HAP-1 (cell line): ENCODE measurements at regions not wholly inside any gene's neighbourhood (a gene's known extent, or its start where the extent isn't known, plus 50 kb on each side); places are given as distances from the start of the nearest gene placed in this dataset.
"Not testable (repeated sequence)": the region's sequence is repeated elsewhere in the genome, so short reads cannot be mapped to it uniquely, and the experiment has no call there.

Source experiments
- DNase-seq, 2 experiments: peaks; one replicate each; pipeline ENCODE4 v3.0.0-alpha.2; 2016 to 2020; ENCODE audit warnings: low spot score in 2 of 2
- H3K27me3 ChIP-seq: fragments of 250-450 bp; sonication (Bioruptor Pico); 2 replicates; pipeline ENCODE4 v1.5.1; 2020; ENCODE audit warnings: low read depth, mild to moderate bottlenecking, moderate library complexity
- H3K36me3 ChIP-seq: fragments of 250-450 bp; sonication (Bioruptor Pico); replicated peaks from 2 replicates; pipeline ENCODE4 v1.5.1; 2020; ENCODE audit warnings: mild to moderate bottlenecking
- H3K4me1 ChIP-seq: fragments of 250-450 bp; sonication (Bioruptor Pico); 2 replicates; pipeline ENCODE4 v1.5.1; 2020; ENCODE audit warnings: mild to moderate bottlenecking
- H3K4me3 ChIP-seq: fragments of 250-450 bp; sonication (Bioruptor Pico); 2 replicates; pipeline ENCODE4 v1.5.1; 2020; ENCODE audit warnings: mild to moderate bottlenecking, moderate library complexity
- H3K9me3 ChIP-seq: fragments of 250-450 bp; sonication (Bioruptor Pico); 2 replicates; pipeline ENCODE4 v1.5.1; 2020; ENCODE audit warnings: mild to moderate bottlenecking, moderate library complexity
- in situ Hi-C: fragments of 300-500 bp; cut with MboI; formaldehyde crosslinking; loops from 3 replicates; pipeline ENCODE4 v1.14.3; 2020; ENCODE audit warnings: low sequenced_read_pairs, inconsistent platforms, mixed read lengths

DNA sequence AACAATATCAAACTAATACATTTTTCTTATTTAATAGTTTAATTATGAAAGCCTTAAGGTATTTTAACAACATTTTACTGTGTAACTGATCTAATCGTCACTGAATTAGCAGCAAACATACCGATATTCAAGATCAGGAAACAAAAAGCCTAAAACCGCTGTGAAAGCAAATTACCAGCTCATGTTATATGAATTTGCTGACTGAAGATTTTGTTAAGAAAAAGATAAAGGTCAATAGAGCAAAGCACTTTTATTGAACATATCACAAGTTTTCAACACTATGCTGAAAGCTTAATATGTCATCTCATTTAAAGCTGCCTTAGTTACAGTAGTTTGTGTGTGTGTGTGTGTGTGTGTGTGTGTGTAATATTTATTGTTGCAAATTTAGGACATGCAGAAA lies 1634.9 kb upstream of the NUDT12 start:
- no peak for DNase-seq
- H3K36me3 ChIP-seq, result no peaks in the 10 kb centered on the region
- no peaks in the 10 kb centered on the region for H3K9me3 ChIP-seq
- H3K4me1 ChIP-seq, result peaks cover 2% of the 10 kb centered on the region; the same call in 1 of the 2 replicates
- no peaks in the 10 kb centered on the region for H3K27me3 ChIP-seq
- in situ Hi-C loops, result no loop called here
- H3K4me3 ChIP-seq, result no peak overlapping the region

DNA sequence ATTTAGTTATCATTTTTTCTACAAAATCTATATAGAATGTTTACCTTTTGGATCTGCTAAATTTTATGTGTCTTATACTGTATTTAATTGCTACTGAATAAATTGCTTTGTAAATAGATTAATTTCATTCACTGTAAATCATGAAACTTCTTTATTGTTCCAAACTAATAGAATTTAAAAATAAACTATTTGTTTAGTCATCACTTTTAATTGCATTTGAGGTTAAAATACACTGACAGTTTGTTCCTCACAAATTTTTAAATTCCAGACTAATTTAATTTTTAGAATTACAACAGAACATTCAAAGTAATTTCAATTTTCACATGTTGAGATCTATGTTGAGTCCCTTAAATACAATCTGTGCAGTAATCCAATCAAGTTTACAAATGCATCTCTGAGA lies 1633.2 kb upstream of the NUDT12 start:
- Histone ChIP-seq H3K9me3 (no peaks in the 10 kb centered on the region), H3K27me3 (no peaks in the 10 kb centered on the region), H3K36me3 (no peaks in the 10 kb centered on the region), H3K4me1 (peaks cover 2% of the 10 kb centered on the region; the same call in 1 of the 2 replicates), H3K4me3 (no peak overlapping the region)
- in situ Hi-C loops, result no loop called here
- DNase-seq, result no peak

DNA sequence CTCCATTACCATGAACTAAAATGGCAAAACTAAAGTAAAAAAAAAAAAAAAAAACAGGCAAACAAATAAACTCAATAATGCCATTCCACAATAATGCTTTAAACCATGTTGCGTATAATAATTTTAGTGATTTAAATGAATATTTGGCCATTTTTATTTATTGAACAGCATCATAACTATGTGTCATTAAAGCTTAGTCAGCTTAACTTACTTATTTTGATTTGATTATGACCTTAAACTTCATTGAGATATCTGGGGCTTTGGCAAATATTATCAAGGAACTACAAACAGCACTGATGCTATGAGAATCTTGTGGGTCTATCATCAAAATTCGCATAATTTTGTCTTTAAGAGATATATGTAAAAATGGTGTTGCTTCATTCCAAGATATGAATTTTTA lies 1610.3 kb upstream of the NUDT12 start:
- no peak for DNase-seq
- Histone ChIP-seq H3K4me3 (no peak overlapping the region), H3K9me3 (no peaks in the 10 kb centered on the region), H3K36me3 (no peaks in the 10 kb centered on the region), H3K27me3 (no peaks in the 10 kb centered on the region), H3K4me1 (no peaks in the 10 kb centered on the region; the same call in 1 of the 2 replicates)
- in situ Hi-C loops, result no loop called here

DNA sequence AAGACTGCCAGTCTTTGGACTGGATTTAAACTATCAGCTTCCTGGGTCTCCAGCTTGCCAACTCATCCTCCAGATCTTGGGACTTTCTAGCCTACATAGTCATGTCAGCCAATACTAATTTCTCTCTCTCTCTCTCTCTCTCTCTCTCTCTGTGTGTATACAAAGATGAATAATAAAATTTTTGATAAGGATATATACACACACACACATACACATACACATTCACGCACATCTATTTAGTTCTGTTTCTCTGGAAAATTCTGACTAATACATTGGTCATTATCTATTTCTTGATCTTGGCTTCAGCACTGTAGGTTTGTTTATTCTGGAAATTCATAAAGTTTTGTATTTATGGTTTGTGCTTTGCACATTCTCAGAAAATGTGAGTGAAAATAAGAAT lies 1606.2 kb upstream of the NUDT12 start:
- no peak overlapping the region for H3K4me3 ChIP-seq
- no peaks in the 10 kb centered on the region for H3K9me3 ChIP-seq
- H3K27me3 ChIP-seq, result no peaks in the 10 kb centered on the region
- H3K36me3 ChIP-seq, result no peaks in the 10 kb centered on the region
- in situ Hi-C loops, result no loop called here
- H3K4me1 ChIP-seq, result no peaks in the 10 kb centered on the region
- DNase-seq, result no peak

DNA sequence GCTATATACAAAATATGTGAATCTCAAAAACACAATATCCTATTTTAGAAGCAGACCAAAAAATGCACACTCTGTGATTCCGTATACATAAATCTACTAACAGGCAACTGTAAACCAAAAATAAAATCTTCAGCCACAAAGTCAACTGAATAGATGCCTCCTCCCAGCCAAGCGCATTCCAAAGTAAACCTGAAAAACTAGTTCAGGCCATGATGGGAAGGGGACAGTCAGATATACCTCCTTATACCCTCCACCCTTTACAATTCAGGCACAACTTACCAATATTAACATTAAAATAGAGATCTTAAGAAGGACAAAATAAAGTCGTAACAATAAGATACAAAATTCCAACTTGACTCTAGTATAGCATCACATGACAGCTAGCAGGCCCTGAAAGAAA lies 1604.5 kb upstream of the NUDT12 start:
- H3K36me3 ChIP-seq, result no peaks in the 10 kb centered on the region
- H3K4me1 ChIP-seq, result no peaks in the 10 kb centered on the region
- no peaks in the 10 kb centered on the region for H3K9me3 ChIP-seq
- DNase-seq, result no peak
- H3K27me3 ChIP-seq, result no peaks in the 10 kb centered on the region
- H3K4me3 ChIP-seq, result no peak overlapping the region
- in situ Hi-C loops, result no loop called here

DNA sequence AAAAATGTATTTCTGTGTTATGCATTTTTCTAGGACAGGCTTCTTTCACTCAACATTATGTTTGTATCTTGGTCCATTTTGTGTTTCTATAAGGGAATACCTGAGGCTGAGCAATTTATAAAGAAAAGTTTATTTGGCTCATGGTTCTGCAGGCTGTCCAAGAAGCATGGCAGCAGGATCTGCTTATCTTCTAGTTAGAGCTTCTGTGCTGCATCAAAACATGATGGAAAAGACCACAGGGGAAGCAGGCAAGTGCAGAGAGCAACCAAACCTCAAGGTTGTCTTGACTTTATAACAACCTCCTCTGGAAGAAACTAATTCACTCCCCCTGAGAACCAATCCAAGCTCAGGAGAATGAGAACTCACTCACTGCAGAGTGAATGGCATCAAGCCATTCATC lies 1601.0 kb upstream of the NUDT12 start:
- H3K4me3 ChIP-seq, result no peak overlapping the region
- H3K4me1 ChIP-seq, result no peaks in the 10 kb centered on the region
- in situ Hi-C loops, result no loop called here
- no peaks in the 10 kb centered on the region for H3K9me3 ChIP-seq
- H3K36me3 ChIP-seq, result no peaks in the 10 kb centered on the region
- no peaks in the 10 kb centered on the region for H3K27me3 ChIP-seq
- no peak for DNase-seq

DNA sequence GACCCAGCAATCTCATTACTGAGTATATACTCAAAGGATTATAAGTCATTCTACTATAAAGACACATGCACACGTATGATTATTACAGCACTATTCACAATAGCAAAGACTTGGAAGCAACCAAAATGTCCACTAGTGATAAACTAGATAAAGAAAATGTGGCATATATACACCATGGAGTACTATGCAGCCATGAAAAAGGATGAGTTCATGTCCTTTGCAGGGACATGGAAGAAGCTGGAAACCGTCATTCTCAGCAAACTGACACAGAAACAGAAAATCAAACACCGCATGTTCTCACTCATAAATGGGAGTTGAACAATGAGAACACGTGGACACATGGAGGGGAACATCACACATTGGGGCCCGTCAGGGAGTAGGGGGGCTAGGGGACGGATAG lies 1600.0 kb upstream of the NUDT12 start:
- H3K4me3 ChIP-seq, H3K4me1 ChIP-seq, H3K9me3 ChIP-seq, DNase-seq, H3K36me3 ChIP-seq, in situ Hi-C loops, H3K27me3 ChIP-seq: not testable (repeated sequence)

DNA sequence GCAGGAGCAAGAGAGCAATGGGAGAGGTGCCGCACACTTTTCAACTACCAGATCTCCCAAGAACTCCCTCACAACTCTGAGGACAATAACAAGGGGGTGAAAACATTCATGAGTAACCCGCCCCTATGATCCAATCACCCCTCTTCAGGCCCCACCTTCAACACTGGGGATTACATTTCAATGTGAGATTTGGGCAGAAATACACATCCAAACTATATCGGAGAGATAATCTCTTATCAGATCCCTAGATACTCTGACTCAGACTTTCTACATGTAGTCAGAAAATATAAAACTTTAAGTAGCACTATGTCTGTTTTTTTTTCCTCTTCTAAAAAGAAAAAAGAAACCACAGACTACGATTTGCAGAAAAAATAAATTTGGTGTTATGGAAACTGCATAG lies 1595.9 kb upstream of the NUDT12 start:
- no peak for DNase-seq
- Histone ChIP-seq H3K9me3 (no peaks in the 10 kb centered on the region), H3K27me3 (no peaks in the 10 kb centered on the region), H3K4me1 (no peaks in the 10 kb centered on the region), H3K36me3 (no peaks in the 10 kb centered on the region), H3K4me3 (no peak overlapping the region)
- in situ Hi-C loops, result no loop called here

DNA sequence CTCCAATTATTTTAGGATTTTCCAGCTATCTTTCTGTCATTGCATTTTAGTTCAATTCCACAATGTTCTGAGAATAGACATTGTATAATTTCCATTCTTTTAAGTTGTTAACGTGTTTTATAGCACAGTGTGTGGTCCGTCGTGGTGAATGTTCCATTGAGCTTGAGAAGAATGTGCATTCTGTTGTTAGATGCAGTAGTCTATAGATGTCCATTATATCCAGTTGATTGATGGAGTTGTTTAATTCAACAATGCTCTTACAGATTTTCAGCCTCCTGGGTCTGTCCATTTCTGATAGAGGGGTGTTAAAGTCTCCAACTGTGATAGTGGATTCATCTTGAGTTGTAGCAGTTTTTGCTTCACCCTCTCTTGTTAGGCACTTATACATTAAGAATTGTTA lies 1587.7 kb upstream of the NUDT12 start:
- Histone ChIP-seq H3K36me3 (no peaks in the 10 kb centered on the region), H3K4me1 (peaks cover 4% of the 10 kb centered on the region), H3K4me3 (no peak overlapping the region), H3K9me3 (no peaks in the 10 kb centered on the region), H3K27me3 (no peaks in the 10 kb centered on the region)
- in situ Hi-C loops, result no loop called here
- DNase-seq, result peak; percentile 46 to 82

DNA sequence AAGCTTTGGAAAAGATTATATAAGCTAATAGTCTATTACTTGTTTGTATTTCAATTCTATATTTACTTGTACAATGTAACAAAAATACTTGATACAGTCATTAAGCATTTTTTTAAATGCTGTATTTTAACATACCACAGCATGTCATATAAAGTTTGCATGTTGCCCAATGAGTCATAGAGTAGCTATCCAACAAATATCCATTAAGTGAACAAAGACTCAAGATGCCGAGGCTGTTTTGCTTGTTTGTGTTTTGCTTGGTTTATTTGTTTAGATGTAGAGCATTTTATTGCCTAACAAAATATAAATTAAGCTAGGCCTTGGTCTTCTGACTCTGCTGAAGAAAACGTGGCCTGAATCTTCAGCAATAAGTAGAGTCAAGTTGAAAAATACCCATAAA lies 1584.3 kb upstream of the NUDT12 start:
- no peak overlapping the region for H3K4me3 ChIP-seq
- in situ Hi-C loops, result no loop called here
- no peak for DNase-seq

DNA sequence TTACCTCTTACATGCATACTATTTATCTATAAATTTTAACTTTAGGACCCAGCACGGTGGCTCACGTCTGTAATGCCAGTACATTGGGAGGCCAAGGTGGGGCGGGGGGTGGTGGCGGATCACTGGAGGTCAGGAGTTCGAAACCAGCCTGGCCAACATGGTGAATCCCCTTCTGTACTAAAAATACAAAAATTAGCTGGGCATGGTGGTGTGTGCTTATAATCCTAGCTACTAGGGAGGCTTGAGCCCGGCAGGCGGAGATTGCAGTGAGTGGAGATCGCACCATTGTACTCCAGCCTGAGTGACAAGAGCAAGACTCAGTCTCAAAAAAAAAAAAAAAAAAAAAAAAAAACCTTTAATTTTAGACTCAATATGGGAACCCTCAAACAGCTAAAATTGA lies 1582.6 kb upstream of the NUDT12 start:
- Histone ChIP-seq H3K36me3 (no peaks in the 10 kb centered on the region), H3K4me1 (no peaks in the 10 kb centered on the region), H3K27me3 (no peaks in the 10 kb centered on the region), H3K4me3 (no peak overlapping the region), H3K9me3 (no peaks in the 10 kb centered on the region)
- no peak for DNase-seq
- in situ Hi-C loops, result no loop called here

More for the DNA sequence above, 1584.3 kb upstream of the NUDT12 start:
- no peaks in the 10 kb centered on the region for H3K27me3 ChIP-seq
- peaks cover 4% of the 10 kb centered on the region for H3K4me1 ChIP-seq
- H3K9me3 ChIP-seq, result no peaks in the 10 kb centered on the region
- no peaks in the 10 kb centered on the region for H3K36me3 ChIP-seq

DNA sequence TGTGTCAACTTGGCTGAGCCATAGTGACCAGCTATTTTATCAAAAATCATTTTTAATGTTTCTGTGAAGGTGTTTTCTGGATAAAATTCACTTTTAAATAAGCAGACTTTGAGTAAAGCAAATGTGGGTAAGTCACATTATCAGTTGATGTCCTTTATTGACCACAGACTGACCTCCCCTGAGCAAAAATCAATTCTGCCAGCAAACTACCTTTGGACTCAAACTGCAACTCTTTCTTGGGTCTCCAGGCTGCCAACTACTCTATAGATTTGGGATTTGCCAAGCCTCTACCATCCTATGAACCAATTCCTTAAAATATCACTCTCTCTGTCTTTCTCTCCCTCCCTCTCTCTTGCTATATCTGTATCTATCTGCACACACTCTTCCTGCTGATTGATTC lies 1571.7 kb upstream of the NUDT12 start:
- Histone ChIP-seq H3K4me1 (peaks cover 10% of the 10 kb centered on the region), H3K9me3 (no peaks in the 10 kb centered on the region; the same call in 1 of the 2 replicates), H3K27me3 (no peaks in the 10 kb centered on the region), H3K36me3 (no peaks in the 10 kb centered on the region), H3K4me3 (no peak overlapping the region)
- no peak for DNase-seq
- in situ Hi-C loops, result no loop called here

DNA sequence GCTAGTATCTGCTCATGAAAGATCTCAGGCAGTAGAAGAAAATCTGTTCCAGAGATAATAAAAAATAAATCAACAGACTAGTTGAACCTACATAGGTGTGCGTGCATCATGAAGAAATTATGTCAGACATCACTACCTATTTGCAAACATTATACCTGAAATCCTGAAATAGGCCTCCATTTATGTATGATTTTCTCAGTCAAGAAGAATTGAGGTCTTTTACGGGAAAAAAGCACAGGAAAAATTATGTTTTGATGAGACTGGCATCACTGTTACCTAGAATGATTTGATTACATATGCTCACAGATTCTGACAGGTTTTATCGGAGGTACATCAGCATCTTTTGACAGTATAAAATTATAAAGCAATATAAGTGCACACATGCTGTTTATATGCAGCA lies 1570.5 kb upstream of the NUDT12 start:
- Histone ChIP-seq H3K36me3 (no peaks in the 10 kb centered on the region), H3K27me3 (no peaks in the 10 kb centered on the region), H3K4me1 (no peaks in the 10 kb centered on the region), H3K4me3 (no peak overlapping the region), H3K9me3 (no peaks in the 10 kb centered on the region; the same call in 1 of the 2 replicates)
- no peak for DNase-seq
- in situ Hi-C loops, result no loop called here

DNA sequence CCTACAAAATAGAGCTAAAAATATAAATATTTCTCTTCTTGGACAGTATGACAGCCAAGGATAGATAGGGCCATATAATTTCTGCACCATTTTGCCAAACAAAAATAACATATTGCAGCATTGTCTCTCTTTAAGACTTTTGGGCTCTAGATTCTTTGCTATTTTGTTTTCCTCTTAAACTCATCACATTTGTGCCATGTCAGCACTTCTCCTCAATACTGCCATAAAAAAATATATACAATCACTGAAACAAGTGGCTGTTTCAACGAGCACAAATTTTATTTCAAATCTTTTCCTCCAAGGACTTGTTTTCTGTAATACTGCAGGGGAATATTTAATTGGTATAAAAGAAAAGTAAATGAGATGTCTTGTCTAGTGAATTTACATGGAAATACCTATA lies 1570.0 kb upstream of the NUDT12 start:
- H3K4me3 ChIP-seq, result no peak overlapping the region
- no peaks in the 10 kb centered on the region for H3K27me3 ChIP-seq
- no peak for DNase-seq
- H3K36me3 ChIP-seq, result no peaks in the 10 kb centered on the region
- no peaks in the 10 kb centered on the region for H3K4me1 ChIP-seq
- H3K9me3 ChIP-seq, result no peaks in the 10 kb centered on the region; the same call in 1 of the 2 replicates
- in situ Hi-C loops, result no loop called here

DNA sequence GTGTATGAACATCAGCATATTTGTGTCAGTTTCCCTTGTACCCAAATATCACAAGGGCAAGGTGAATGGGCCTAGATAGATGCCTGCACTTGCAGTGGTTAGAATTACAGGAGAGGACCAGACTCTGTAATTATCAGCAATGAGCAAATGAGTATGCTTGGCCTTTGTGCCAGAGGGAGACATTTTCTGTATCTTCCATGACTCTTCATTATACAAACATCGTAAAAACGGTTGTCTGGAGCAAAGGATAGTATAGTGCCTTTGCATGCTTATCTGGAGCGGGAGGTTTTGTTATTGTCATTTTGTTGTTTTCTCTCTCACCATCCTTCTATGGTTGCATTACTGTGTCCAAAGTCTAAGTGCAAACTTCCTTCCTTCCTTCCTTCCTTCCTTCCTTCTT lies 1568.5 kb upstream of the NUDT12 start:
- H3K4me3 ChIP-seq, result no peak overlapping the region
- DNase-seq, result no peak
- H3K9me3 ChIP-seq, result no peaks in the 10 kb centered on the region; the same call in 1 of the 2 replicates
- H3K4me1 ChIP-seq, result no peaks in the 10 kb centered on the region
- H3K27me3 ChIP-seq, result no peaks in the 10 kb centered on the region
- H3K36me3 ChIP-seq, result no peaks in the 10 kb centered on the region
- in situ Hi-C loops, result no loop called here
